Adrenal gland (tissue), 5 donors: ENCODE measurements at regions not wholly inside any gene's neighbourhood (a gene's known extent, or its start where the extent isn't known, plus 50 kb on each side); places are given as distances from the start of the nearest gene placed in this dataset.

Experiments used
- POLR2A ChIP-seq, 2 donors: fragments of 450-650 bp; IDR thresholded peaks; one replicate each; pipeline ENCODE4 v1.6.1; 2017; ENCODE audit warnings: antibody characterized with exemption in 2 of 2, mild to moderate bottlenecking in 2 of 2, moderate library complexity in 1 of 2
- TF ChIP-seq, protein P1 (sequence below), 6 experiments: fragments of 450-650 bp in 4 of 6; fragments of 200-600 bp in 2 of 6; sonication (generic) in 1 of 6; IDR thresholded peaks; 1 replicate in 5 of 6; 2 replicates in 1 of 6; pipeline versions ENCODE4 v1.5.1 to v1.8.0; 2016 to 2021; ENCODE audit warnings: antibody characterized with exemption in 6 of 6, mild to moderate bottlenecking in 2 of 6, moderate library complexity in 1 of 6
- donor health status: DM: no; HTN: no; CAD: no.

DNA sequence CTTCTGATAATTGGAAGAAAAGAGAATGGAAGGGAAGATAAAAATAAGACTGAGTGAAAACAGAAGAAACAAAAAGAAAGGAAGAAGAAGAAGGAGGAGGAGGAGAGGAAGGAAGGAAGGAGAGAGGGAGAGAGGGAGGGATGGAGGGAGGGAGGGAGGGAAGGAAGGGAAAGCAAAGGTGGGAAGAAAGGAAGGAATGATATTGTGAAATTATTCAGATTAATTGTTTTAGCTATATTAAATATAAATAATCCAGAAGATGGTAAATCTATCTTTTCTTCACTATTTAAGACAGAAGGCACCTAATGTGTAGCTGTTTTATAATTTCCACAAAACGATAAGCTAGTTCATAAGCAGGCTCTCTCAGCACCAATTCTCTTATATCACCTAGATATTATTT, 191.3 kb upstream of the LRRC7 start:
- TF ChIP-seq POLR2A (IDR thresholded peaks at IDR 0.05), result no peak
- TF ChIP-seq, protein P1, sequence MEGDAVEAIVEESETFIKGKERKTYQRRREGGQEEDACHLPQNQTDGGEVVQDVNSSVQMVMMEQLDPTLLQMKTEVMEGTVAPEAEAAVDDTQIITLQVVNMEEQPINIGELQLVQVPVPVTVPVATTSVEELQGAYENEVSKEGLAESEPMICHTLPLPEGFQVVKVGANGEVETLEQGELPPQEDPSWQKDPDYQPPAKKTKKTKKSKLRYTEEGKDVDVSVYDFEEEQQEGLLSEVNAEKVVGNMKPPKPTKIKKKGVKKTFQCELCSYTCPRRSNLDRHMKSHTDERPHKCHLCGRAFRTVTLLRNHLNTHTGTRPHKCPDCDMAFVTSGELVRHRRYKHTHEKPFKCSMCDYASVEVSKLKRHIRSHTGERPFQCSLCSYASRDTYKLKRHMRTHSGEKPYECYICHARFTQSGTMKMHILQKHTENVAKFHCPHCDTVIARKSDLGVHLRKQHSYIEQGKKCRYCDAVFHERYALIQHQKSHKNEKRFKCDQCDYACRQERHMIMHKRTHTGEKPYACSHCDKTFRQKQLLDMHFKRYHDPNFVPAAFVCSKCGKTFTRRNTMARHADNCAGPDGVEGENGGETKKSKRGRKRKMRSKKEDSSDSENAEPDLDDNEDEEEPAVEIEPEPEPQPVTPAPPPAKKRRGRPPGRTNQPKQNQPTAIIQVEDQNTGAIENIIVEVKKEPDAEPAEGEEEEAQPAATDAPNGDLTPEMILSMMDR (IDR thresholded peaks at IDR 0.05), result no peak
